ENCODE measurements at regions not wholly inside any gene's neighbourhood (a gene's known extent, or its start where the extent isn't known, plus 50 kb on each side); places are given as distances from the start of the nearest gene placed in this dataset.

DNA sequence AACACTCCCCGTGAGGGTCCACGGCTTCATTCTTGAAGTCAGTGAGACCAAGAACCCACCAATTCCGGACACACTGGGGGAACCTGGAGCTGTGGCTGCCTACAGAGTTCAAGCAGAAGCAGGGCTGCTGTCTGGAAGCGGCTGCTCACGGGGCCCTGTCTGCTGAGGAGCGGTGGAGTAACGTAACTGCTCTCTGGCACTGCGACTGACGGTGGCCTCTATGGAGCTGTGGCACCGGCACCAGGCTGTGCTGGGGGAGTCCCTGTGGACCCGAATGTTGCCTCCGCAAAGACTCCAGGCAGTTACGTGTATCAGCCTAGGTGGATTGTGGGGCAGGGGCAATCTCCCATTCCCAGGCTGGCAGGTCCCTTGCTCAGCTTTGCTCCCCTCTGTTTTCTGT, 703.3 kb upstream of the FRG1 start:
- no peaks in the 10 kb centered on the region for H3K4me1 ChIP-seq
- no peak for TF ChIP-seq POLR2A (IDR thresholded peaks at IDR 0.05)
- TF ChIP-seq, protein P1, sequence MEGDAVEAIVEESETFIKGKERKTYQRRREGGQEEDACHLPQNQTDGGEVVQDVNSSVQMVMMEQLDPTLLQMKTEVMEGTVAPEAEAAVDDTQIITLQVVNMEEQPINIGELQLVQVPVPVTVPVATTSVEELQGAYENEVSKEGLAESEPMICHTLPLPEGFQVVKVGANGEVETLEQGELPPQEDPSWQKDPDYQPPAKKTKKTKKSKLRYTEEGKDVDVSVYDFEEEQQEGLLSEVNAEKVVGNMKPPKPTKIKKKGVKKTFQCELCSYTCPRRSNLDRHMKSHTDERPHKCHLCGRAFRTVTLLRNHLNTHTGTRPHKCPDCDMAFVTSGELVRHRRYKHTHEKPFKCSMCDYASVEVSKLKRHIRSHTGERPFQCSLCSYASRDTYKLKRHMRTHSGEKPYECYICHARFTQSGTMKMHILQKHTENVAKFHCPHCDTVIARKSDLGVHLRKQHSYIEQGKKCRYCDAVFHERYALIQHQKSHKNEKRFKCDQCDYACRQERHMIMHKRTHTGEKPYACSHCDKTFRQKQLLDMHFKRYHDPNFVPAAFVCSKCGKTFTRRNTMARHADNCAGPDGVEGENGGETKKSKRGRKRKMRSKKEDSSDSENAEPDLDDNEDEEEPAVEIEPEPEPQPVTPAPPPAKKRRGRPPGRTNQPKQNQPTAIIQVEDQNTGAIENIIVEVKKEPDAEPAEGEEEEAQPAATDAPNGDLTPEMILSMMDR (IDR thresholded peaks at IDR 0.05), result no peak
- no peak for DNase-seq
- intact Hi-C loops (cut with DNase I; ENCODE audit: low total_unique reads), result no loop called here
- H3K4me3 ChIP-seq, result no peak overlapping the region
- no peaks in the 10 kb centered on the region for H3K36me3 ChIP-seq
- H3K27me3 ChIP-seq, result no peaks in the 10 kb centered on the region
- H3K27ac ChIP-seq, result no peak overlapping the region
- H3K9me3 ChIP-seq, result no peaks in the 10 kb centered on the region

- H3K4me1 ChIP-seq, result no peaks in the 10 kb centered on the region
- H3K27me3 ChIP-seq, result no peaks in the 10 kb centered on the region
- no peak overlapping the region for H3K4me3 ChIP-seq
- TF ChIP-seq, protein P1 (IDR thresholded peaks at IDR 0.05), result no peak
- no peak for TF ChIP-seq POLR2A (IDR thresholded peaks at IDR 0.05)
- H3K27ac ChIP-seq, result no peak overlapping the region
- DNase-seq, result no peak
- H3K9me3 ChIP-seq, result no peaks in the 10 kb centered on the region
- H3K36me3 ChIP-seq, result no peaks in the 10 kb centered on the region
- intact Hi-C loops (cut with DNase I; ENCODE audit: low total_unique reads), result no loop called here
Measured at GRCh38 chr4:189255636-189256035, 685.0 kb upstream of the FRG1 start.

GRCh38 chr4:189261475-189261874, 679.2 kb upstream of the FRG1 start:
- Histone ChIP-seq H3K27ac (no peak overlapping the region), H3K4me3 (no peak overlapping the region), H3K27me3 (no peaks in the 10 kb centered on the region), H3K4me1 (no peaks in the 10 kb centered on the region), H3K36me3 (no peaks in the 10 kb centered on the region), H3K9me3 (no peaks in the 10 kb centered on the region)
- DNase-seq, result no peak
- intact Hi-C loops (cut with DNase I; ENCODE audit: low total_unique reads), result no loop called here
- no peak for TF ChIP-seq POLR2A (IDR thresholded peaks at IDR 0.05)
- TF ChIP-seq, protein P1 (IDR thresholded peaks at IDR 0.05), result no peak

DNA sequence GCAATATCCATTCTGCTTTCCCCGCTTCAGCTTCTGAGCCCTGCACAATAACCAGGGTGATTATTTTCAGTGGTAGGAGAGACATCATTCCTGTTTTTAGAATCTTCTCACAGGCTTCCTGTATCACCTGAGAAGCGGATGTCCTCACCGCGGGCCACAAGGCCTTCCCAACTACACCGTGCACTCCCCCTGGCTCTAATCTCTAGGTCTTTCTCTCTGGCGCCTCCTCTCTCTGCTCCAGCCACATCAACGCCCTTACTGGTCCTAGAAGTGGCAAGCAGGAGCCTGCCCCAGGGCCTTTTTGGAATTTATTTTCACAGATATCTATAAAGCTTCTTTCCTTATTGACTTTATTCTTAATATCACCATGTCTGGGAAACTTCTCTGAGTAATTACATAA, 675.2 kb upstream of the FRG1 start:
- H3K4me3 ChIP-seq, result no peak overlapping the region
- no peaks in the 10 kb centered on the region for H3K36me3 ChIP-seq
- H3K27me3 ChIP-seq, result no peaks in the 10 kb centered on the region
- no peaks in the 10 kb centered on the region for H3K9me3 ChIP-seq
- intact Hi-C loops (cut with DNase I; ENCODE audit: low total_unique reads), result no loop called here
- no peak for DNase-seq
- TF ChIP-seq POLR2A (IDR thresholded peaks at IDR 0.05), result no peak
- TF ChIP-seq, protein P1 (IDR thresholded peaks at IDR 0.05), result no peak
- H3K27ac ChIP-seq, result no peak overlapping the region
- no peaks in the 10 kb centered on the region for H3K4me1 ChIP-seq

DNA sequence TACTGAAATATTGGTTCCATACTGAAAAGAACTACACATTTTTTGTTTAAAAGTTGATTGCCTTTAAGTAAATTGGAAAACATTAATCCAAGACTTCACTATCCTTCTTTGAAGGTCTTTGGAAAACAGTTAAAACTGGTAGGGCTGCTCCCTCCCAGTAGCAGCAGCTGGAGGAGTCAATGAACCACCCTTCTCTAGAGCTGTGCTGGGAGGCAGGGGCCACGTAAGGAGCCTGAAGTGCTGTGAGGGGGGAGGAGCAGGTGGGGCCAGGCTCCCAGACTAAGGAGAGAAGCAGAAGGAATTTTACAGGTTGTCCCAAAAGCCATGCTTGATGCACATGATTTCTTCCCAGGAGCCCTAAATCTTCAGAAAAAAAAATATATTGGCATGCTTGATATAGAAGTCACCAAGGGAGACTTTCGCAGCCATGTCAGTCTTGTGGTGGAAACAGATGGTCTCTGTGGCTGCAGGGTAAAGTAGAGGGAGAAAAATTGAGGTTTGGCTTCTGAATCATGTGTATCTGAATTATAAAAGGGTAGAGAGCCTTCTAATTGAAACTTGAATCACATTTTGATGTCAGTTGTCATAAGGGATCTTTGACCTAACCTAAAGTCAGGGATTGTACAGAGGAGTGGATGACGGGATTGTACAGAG, 673.2 kb upstream of the FRG1 start:
- intact Hi-C loops (cut with DNase I; ENCODE audit: low total_unique reads), result no loop called here
- Histone ChIP-seq H3K36me3 (no peaks in the 10 kb centered on the region), H3K9me3 (no peaks in the 10 kb centered on the region), H3K27me3 (no peaks in the 10 kb centered on the region), H3K4me3 (no peak overlapping the region), H3K27ac (no peak overlapping the region), H3K4me1 (no peaks in the 10 kb centered on the region)
- no peak for DNase-seq
- TF ChIP-seq POLR2A (IDR thresholded peaks at IDR 0.05), result no peak
- TF ChIP-seq, protein P1 (IDR thresholded peaks at IDR 0.05), result no peak
